ENCODE measurements at regions not wholly inside any gene's neighbourhood (a gene's known extent, or its start where the extent isn't known, plus 50 kb on each side); places are given as distances from the start of the nearest gene placed in this dataset.

GRCh38 chr4:126233483-126233882 lies 918.7 kb downstream of the FAT4 start:
- H3K27me3 ChIP-seq (ENCODE audit: control insufficient read depth in 4 of 4, insufficient read depth in 4 of 4, low read length in 3 of 4), result no peaks in the 10 kb centered on the region
- H3K9ac ChIP-seq (ENCODE audit: low read depth in 1 of 2, low read length in 2 of 2), result no peak overlapping the region
- no peak for TF ChIP-seq YY1 (IDR thresholded peaks at IDR 0.05)
- no peaks in the 10 kb centered on the region for H3K9me3 ChIP-seq (ENCODE audit: control insufficient read depth in 4 of 4, low read length in 3 of 4)
- DNase-seq (ENCODE audit: low spot score), result no peak
- H3K36me3 ChIP-seq (ENCODE audit: control insufficient read depth in 4 of 4, insufficient read depth in 3 of 4, low read depth in 1 of 4, low read length in 3 of 4), result no peaks in the 10 kb centered on the region
- H3K4me3 ChIP-seq (ENCODE audit: low read depth in 1 of 3, low read length in 3 of 3), result no peak overlapping the region
- WGBS, result 81% methylated on average over 2 of the region's 2 CpGs
- no peaks in the 10 kb centered on the region for H3K4me1 ChIP-seq (ENCODE audit: control insufficient read depth in 4 of 4, insufficient read depth in 4 of 4, low read length in 3 of 4)
- H3K27ac ChIP-seq (ENCODE audit: low read depth in 1 of 2, low read length in 2 of 2), result no peak overlapping the region

GRCh38 chr4:126238013-126238412 lies 923.3 kb downstream of the FAT4 start:
- DNase-seq (ENCODE audit: low spot score), result no peak
- TF ChIP-seq RXRA (IDR thresholded peaks at IDR 0.05) (no peak), HNF4G (IDR thresholded peaks at IDR 0.05) (no peak), CTCF (IDR thresholded peaks at IDR 0.05; ENCODE audit: low read depth, low read length, missing input control) (no peak), NR2F2 (IDR thresholded peaks at IDR 0.05) (no peak), RAD21 (IDR thresholded peaks at IDR 0.05) (no peak), HNF4A (conservative IDR thresholded peaks at IDR 0.05) (no peak), FOXA1 (IDR thresholded peaks at IDR 0.05) (no peak), ATF3 (IDR thresholded peaks at IDR 0.05) (no peak), MAX (IDR thresholded peaks at IDR 0.05) (no peak)

GRCh38 chr4:126241634-126242033 lies 926.9 kb downstream of the FAT4 start:
- 89% methylated on average over 2 of the region's 2 CpGs for WGBS
- no peak overlapping the region for H3K27ac ChIP-seq (ENCODE audit: low read depth in 1 of 2, low read length in 2 of 2)
- H3K27me3 ChIP-seq (ENCODE audit: control insufficient read depth in 4 of 4, insufficient read depth in 4 of 4, low read length in 3 of 4), result no peaks in the 10 kb centered on the region
- no peak overlapping the region for H3K9ac ChIP-seq (ENCODE audit: low read depth in 1 of 2, low read length in 2 of 2)
- H3K36me3 ChIP-seq (ENCODE audit: control insufficient read depth in 4 of 4, insufficient read depth in 3 of 4, low read depth in 1 of 4, low read length in 3 of 4), result no peaks in the 10 kb centered on the region
- no peak for DNase-seq (ENCODE audit: low spot score)
- H3K9me3 ChIP-seq (ENCODE audit: control insufficient read depth in 4 of 4, low read length in 3 of 4), result no peaks in the 10 kb centered on the region
- H3K4me3 ChIP-seq (ENCODE audit: low read depth in 1 of 3, low read length in 3 of 3), result no peak overlapping the region
- no peak for TF ChIP-seq TAF1 (conservative IDR thresholded peaks at IDR 0.05)
- TF ChIP-seq HNF4G (IDR thresholded peaks at IDR 0.05), result no peak
- TF ChIP-seq NR2F2 (IDR thresholded peaks at IDR 0.05), result no peak
- TF ChIP-seq JUND (IDR thresholded peaks at IDR 0.05), result no peak
- TF ChIP-seq ATF3 (IDR thresholded peaks at IDR 0.05), result no peak
- no peak for TF ChIP-seq RXRA (IDR thresholded peaks at IDR 0.05)
- no peak for TF ChIP-seq GABPA (IDR thresholded peaks at IDR 0.05 in 1 of 2, conservative IDR thresholded peaks at IDR 0.05 in 1 of 2)
- TF ChIP-seq ZBTB33 (IDR thresholded peaks at IDR 0.05), result no peak
- TF ChIP-seq EGR1 (IDR thresholded peaks at IDR 0.05; ENCODE audit: low read depth in 2 of 2), result no peak
- no peak for TF ChIP-seq CTCF (IDR thresholded peaks at IDR 0.05; ENCODE audit: low read depth, low read length, missing input control)
- TF ChIP-seq YY1 (IDR thresholded peaks at IDR 0.05), result no peak
- no peak for TF ChIP-seq SP1 (IDR thresholded peaks at IDR 0.05)
- no peak for TF ChIP-seq REST (IDR thresholded peaks at IDR 0.05)
- no peak for TF ChIP-seq HNF4A (conservative IDR thresholded peaks at IDR 0.05)
- no peak for TF ChIP-seq MAX (IDR thresholded peaks at IDR 0.05)
- no peaks in the 10 kb centered on the region for H3K4me1 ChIP-seq (ENCODE audit: control insufficient read depth in 4 of 4, insufficient read depth in 4 of 4, low read length in 3 of 4)

More at GRCh38 chr4:126238013-126238412, 923.3 kb downstream of the FAT4 start:
- Histone ChIP-seq H3K27me3 (ENCODE audit: control insufficient read depth in 4 of 4, insufficient read depth in 4 of 4, low read length in 3 of 4) (no peaks in the 10 kb centered on the region), H3K27ac (ENCODE audit: low read depth in 1 of 2, low read length in 2 of 2) (no peak overlapping the region), H3K36me3 (ENCODE audit: control insufficient read depth in 4 of 4, insufficient read depth in 3 of 4, low read depth in 1 of 4, low read length in 3 of 4) (no peaks in the 10 kb centered on the region), H3K9me3 (ENCODE audit: control insufficient read depth in 4 of 4, low read length in 3 of 4) (no peaks in the 10 kb centered on the region), H3K4me3 (ENCODE audit: low read depth in 1 of 3, low read length in 3 of 3) (no peak overlapping the region), H3K9ac (ENCODE audit: low read depth in 1 of 2, low read length in 2 of 2) (no peak overlapping the region), H3K4me1 (ENCODE audit: control insufficient read depth in 4 of 4, insufficient read depth in 4 of 4, low read length in 3 of 4) (no peaks in the 10 kb centered on the region)
